ENCODE measurements at regions not wholly inside any gene's neighbourhood (a gene's known extent, or its start where the extent isn't known, plus 50 kb on each side); places are given as distances from the start of the nearest gene placed in this dataset.
"Not testable (repeated sequence)": the region's sequence is repeated elsewhere in the genome, so short reads cannot be mapped to it uniquely, and the experiment has no call there.

GRCh38 chr5:179452356-179453230, 97.8 kb upstream of the RUFY1 start:
- H3K9me3 Mint-ChIP-seq: peaks cover 2% of the 10 kb centered on the region
- no peaks in the 10 kb centered on the region for H3K4me1 Mint-ChIP-seq
- H3K27ac Mint-ChIP-seq: no peak overlapping the region
- TF ChIP-seq CTCF (IDR thresholded peaks at IDR 0.05): no peak
- CTCF ChIA-PET: no interaction called here
- POLR2A ChIA-PET: no interaction called here
- intact Hi-C loops (cut with micrococcal nuclease): no loop called here
- DNase-seq (no peak), ATAC-seq (ENCODE audit: low read depth) (no peak)
- no peaks in the 10 kb centered on the region for H3K36me3 Mint-ChIP-seq (ENCODE audit: low read depth)
- H3K4me3 Mint-ChIP-seq: no peak overlapping the region
- H3K27me3 Mint-ChIP-seq: peaks cover 8% of the 10 kb centered on the region

GRCh38 chr5:179451828-179452196, 98.5 kb upstream of the RUFY1 start:
- no peak for ATAC-seq (ENCODE audit: low read depth)

GRCh38 chr5:179451114-179451827, 99.1 kb upstream of the RUFY1 start:
- no peak overlapping the region for H3K4me3 Mint-ChIP-seq
- CTCF ChIA-PET: no interaction called here
- DNase-seq (no peak), ATAC-seq (ENCODE audit: low read depth) (no peak)
- peaks cover 2% of the 10 kb centered on the region for H3K9me3 Mint-ChIP-seq
- H3K36me3 Mint-ChIP-seq (ENCODE audit: low read depth): no peaks in the 10 kb centered on the region
- H3K4me1 Mint-ChIP-seq: no peaks in the 10 kb centered on the region
- no peak overlapping the region for H3K27ac Mint-ChIP-seq
- POLR2A ChIA-PET: no interaction called here
- H3K27me3 Mint-ChIP-seq: peaks cover 8% of the 10 kb centered on the region
- intact Hi-C loops (cut with micrococcal nuclease): no loop called here
- no peak for TF ChIP-seq CTCF (IDR thresholded peaks at IDR 0.05)

More at GRCh38 chr5:179451828-179452196, 98.5 kb upstream of the RUFY1 start:
- Mint-ChIP-seq H3K4me3 (no peak overlapping the region), H3K36me3 (ENCODE audit: low read depth) (no peaks in the 10 kb centered on the region), H3K4me1 (no peaks in the 10 kb centered on the region), H3K9me3 (peaks cover 2% of the 10 kb centered on the region), H3K27me3 (peaks cover 8% of the 10 kb centered on the region), H3K27ac (no peak overlapping the region)
- no peak for DNase-seq
- intact Hi-C loops (cut with micrococcal nuclease): no loop called here
- CTCF ChIA-PET: no interaction called here
- POLR2A ChIA-PET: no interaction called here
- TF ChIP-seq CTCF (IDR thresholded peaks at IDR 0.05): no peak

GRCh38 chr5:179449950-179450349, 100.4 kb upstream of the RUFY1 start:
- H3K36me3 Mint-ChIP-seq (ENCODE audit: low read depth); H3K27ac Mint-ChIP-seq; H3K4me1 Mint-ChIP-seq; POLR2A ChIA-PET; CTCF ChIA-PET; H3K4me3 Mint-ChIP-seq; ATAC-seq (ENCODE audit: low read depth); H3K9me3 Mint-ChIP-seq; DNase-seq; intact Hi-C loops (cut with micrococcal nuclease); H3K27me3 Mint-ChIP-seq: not testable (repeated sequence)

- H3K4me3 Mint-ChIP-seq; ATAC-seq (ENCODE audit: low read depth); DNase-seq; H3K36me3 Mint-ChIP-seq (ENCODE audit: low read depth); intact Hi-C loops (cut with micrococcal nuclease); POLR2A ChIA-PET; H3K9me3 Mint-ChIP-seq; H3K27ac Mint-ChIP-seq; H3K4me1 Mint-ChIP-seq; H3K27me3 Mint-ChIP-seq; CTCF ChIA-PET: not testable (repeated sequence)
Observed at GRCh38 chr5:179448282-179448681, 102.1 kb upstream of the RUFY1 start.

- H3K9me3 Mint-ChIP-seq; intact Hi-C loops (cut with micrococcal nuclease); CTCF ChIA-PET; H3K4me1 Mint-ChIP-seq; H3K27me3 Mint-ChIP-seq; DNase-seq; H3K36me3 Mint-ChIP-seq (ENCODE audit: low read depth); H3K4me3 Mint-ChIP-seq; H3K27ac Mint-ChIP-seq; ATAC-seq (ENCODE audit: low read depth); POLR2A ChIA-PET: not testable (repeated sequence)
Observed at GRCh38 chr5:179442289-179442688, 97.0 kb upstream of the ADAMTS2 start.

Measured in activated B cell treated with CpG ODN at 0.5 μM for 24 hours (primary cell).